GM23338 (cell line): ENCODE measurements at regions not wholly inside any gene's neighbourhood (a gene's known extent, or its start where the extent isn't known, plus 50 kb on each side); places are given as distances from the start of the nearest gene placed in this dataset.

Experiments
- ATAC-seq: fragments of 200-7000 bp; cut with Tn5 transposase; 3 replicates; pipeline ENCODE4 v1.9.1; 2020
- DNase-seq: peaks from one replicate; pipeline ENCODE4 v3.0.0-alpha.2; 2015; ENCODE audit warnings: low spot score
- H2AFZ ChIP-seq: fragments of 200-600 bp; sonication (generic); 2 replicates; pipeline ENCODE4 v1.8.0; 2016; ENCODE audit warnings: antibody characterized with exemption, mild to moderate bottlenecking, moderate library complexity
- H3F3A ChIP-seq: fragments of 200-600 bp; sonication (generic); replicated peaks from 2 replicates; pipeline ENCODE4 v1.8.0; 2017; ENCODE audit warnings: antibody characterized with exemption, mixed run types, low read depth
- H3K27ac ChIP-seq: fragments of 200-600 bp; sonication (generic); 2 replicates; pipeline ENCODE4 v1.6.1; 2016; ENCODE audit warnings: low read depth
- H3K27me3 ChIP-seq: fragments of 200-600 bp; sonication (generic); 2 replicates; pipeline ENCODE4 v1.8.0; 2016; ENCODE audit warnings: mild to moderate bottlenecking, mixed run types, moderate library complexity; ENCODE audit not compliant: insufficient read depth
- H3K36me3 ChIP-seq: fragments of 200-600 bp; sonication (generic); 2 replicates; pipeline ENCODE4 v1.8.0; 2016; ENCODE audit warnings: mild to moderate bottlenecking; ENCODE audit not compliant: insufficient read depth
- H3K4me1 ChIP-seq: fragments of 200-600 bp; sonication (generic); 2 replicates; pipeline ENCODE4 v1.8.0; 2016; ENCODE audit warnings: mild to moderate bottlenecking, moderate library complexity; ENCODE audit not compliant: insufficient read depth
- H3K4me2 ChIP-seq: fragments of 200-600 bp; sonication (generic); 2 replicates; pipeline ENCODE4 v1.7.1; 2017; ENCODE audit warnings: mixed run types
- H3K4me3 ChIP-seq: fragments of 200-600 bp; sonication (generic); 2 replicates; pipeline ENCODE4 v1.6.1; 2016; ENCODE audit warnings: mixed run types
- H3K79me2 ChIP-seq: fragments of 200-600 bp; sonication (generic); replicated peaks from 2 replicates; pipeline ENCODE4 v1.8.0; 2017; ENCODE audit warnings: mild to moderate bottlenecking; ENCODE audit not compliant: insufficient read depth
- H3K9me2 ChIP-seq: fragments of 200-600 bp; sonication (generic); 2 replicates; pipeline ENCODE4 v1.8.0; 2017; ENCODE audit not compliant: insufficient read depth
- H4K20me1 ChIP-seq: fragments of 200-600 bp; sonication (generic); replicated peaks from 2 replicates; pipeline ENCODE4 v1.8.0; 2017; ENCODE audit warnings: mild to moderate bottlenecking; ENCODE audit not compliant: insufficient read depth
- H3K27ac Mint-ChIP-seq: 2 replicates; pipeline ENCODE4 v1.8.0; 2020; ENCODE audit warnings: inconsistent platforms, mild to moderate bottlenecking, moderate library complexity, mixed read lengths
- H3K27me3 Mint-ChIP-seq: 3 replicates; pipeline ENCODE4 v1.8.0; 2022; ENCODE audit warnings: low read depth, mild to moderate bottlenecking, moderate library complexity, mixed read lengths, inconsistent platforms; ENCODE audit not compliant: insufficient read depth, poor library complexity
- H3K36me3 Mint-ChIP-seq: 3 replicates; pipeline ENCODE4 v1.8.0; 2021; ENCODE audit warnings: low read depth, mild to moderate bottlenecking, inconsistent platforms, moderate library complexity, mixed read lengths
- H3K4me1 Mint-ChIP-seq: 3 replicates; pipeline ENCODE4 v1.8.0; 2020; ENCODE audit warnings: mild to moderate bottlenecking, inconsistent platforms, mixed read lengths
- H3K4me3 Mint-ChIP-seq: 3 replicates; pipeline ENCODE4 v1.8.0; 2021; ENCODE audit warnings: moderate library complexity, mild to moderate bottlenecking, inconsistent platforms, mixed read lengths
- H3K9me3 Mint-ChIP-seq: 3 replicates; pipeline ENCODE4 v1.8.0; 2020; ENCODE audit warnings: moderate library complexity, mild to moderate bottlenecking, inconsistent platforms, mixed read lengths
- CREB1 ChIP-seq: fragments of 250-450 bp; sonication (Bioruptor Pico); IDR thresholded peaks from 2 replicates; pipeline ENCODE4 v1.5.0; 2020; ENCODE audit warnings: low read depth, mild to moderate bottlenecking, moderate library complexity
- CTCF ChIP-seq, 2 experiments: fragments of 200-600 bp in 1 of 2; sonication (generic) in 1 of 2; conservative IDR thresholded peaks; 2 replicates each; pipeline versions ENCODE4 v1.5.1 to v1.6.1; 2016 to 2017; ENCODE audit warnings: antibody characterized with exemption in 2 of 2, low read depth in 2 of 2, mild to moderate bottlenecking in 2 of 2, moderate library complexity in 1 of 2
- NANOG ChIP-seq: IDR thresholded peaks from 2 replicates; pipeline ENCODE4 v1.6.1; 2016; ENCODE audit warnings: antibody characterized with exemption, borderline replicate concordance
- STAT1 ChIP-seq: IDR thresholded peaks from one replicate; pipeline ENCODE4 v1.6.1; 2016; ENCODE audit warnings: antibody characterized with exemption; ENCODE audit not compliant: unreplicated experiment

GRCh38 chr2:6771634-6772611 lies 93.8 kb downstream of the CMPK2 start:
- Histone ChIP-seq H3K79me2 (no peaks in the 10 kb centered on the region), H3K9me2 (no peaks in the 10 kb centered on the region), H2AFZ (peak overlapping the region; percentile 83), H3K27ac (no peak overlapping the region), H3K27me3 (no peaks in the 10 kb centered on the region), H3K4me1 (peaks cover 12% of the 10 kb centered on the region), H3K36me3 (no peaks in the 10 kb centered on the region), H3F3A (no peaks in the 10 kb centered on the region), H3K4me2 (peak overlapping the region; percentile 72; the same call in 1 of the 2 replicates), H3K4me3 (no peak overlapping the region), H4K20me1 (no peaks in the 10 kb centered on the region)
- Mint-ChIP-seq H3K27ac (no peak overlapping the region), H3K27me3 (peaks cover 5% of the 10 kb centered on the region), H3K36me3 (peaks cover 2% of the 10 kb centered on the region; the same call in 1 of the 3 replicates), H3K9me3 (peaks cover 36% of the 10 kb centered on the region), H3K4me1 (peaks cover 12% of the 10 kb centered on the region), H3K4me3 (no peak overlapping the region)
- peak; percentile 21 to 23; a peak in 2 of 4 replicates for TF ChIP-seq CTCF (conservative IDR thresholded peaks at IDR 0.05; ENCODE audit: low read depth in 2 of 2)
- TF ChIP-seq NANOG: no peak
- ATAC-seq: peak; percentile 55
- peak; percentile 58 for DNase-seq

GRCh38 chr2:6773007-6773693 lies 92.6 kb downstream of the CMPK2 start:
- TF ChIP-seq STAT1: no peak
- TF ChIP-seq CREB1 (CRISPR knock-in tag): no peak
- TF ChIP-seq CTCF (conservative IDR thresholded peaks at IDR 0.05; ENCODE audit: low read depth in 2 of 2): peak; percentile 93 to 94
- no peaks in the 10 kb centered on the region for H3F3A ChIP-seq
- no peak overlapping the region for H3K27ac ChIP-seq
- peaks cover 12% of the 10 kb centered on the region for H3K4me1 ChIP-seq
- no peaks in the 10 kb centered on the region for H3K79me2 ChIP-seq
- peaks cover 6% of the 10 kb centered on the region; the same call in 2 of the 3 replicates for H3K36me3 Mint-ChIP-seq
- peak overlapping the region; percentile 83 for H2AFZ ChIP-seq
- peak overlapping the region; percentile 43; the same call in 1 of the 2 replicates for H3K4me3 ChIP-seq
- H3K9me3 Mint-ChIP-seq: peaks cover 33% of the 10 kb centered on the region
- H3K9me2 ChIP-seq: no peaks in the 10 kb centered on the region
- H4K20me1 ChIP-seq: no peaks in the 10 kb centered on the region
- peak overlapping the region; percentile 72; the same call in 1 of the 2 replicates for H3K4me2 ChIP-seq
- peaks cover 12% of the 10 kb centered on the region for H3K4me1 Mint-ChIP-seq
- peak overlapping the region; percentile 50; the same call in 2 of the 3 replicates for H3K4me3 Mint-ChIP-seq
- no peaks in the 10 kb centered on the region for H3K27me3 ChIP-seq
- H3K27ac Mint-ChIP-seq: no peak overlapping the region
- DNase-seq: peak; percentile 88
- ATAC-seq: peak; percentile 97
- no peaks in the 10 kb centered on the region for H3K36me3 ChIP-seq
- peaks cover 5% of the 10 kb centered on the region for H3K27me3 Mint-ChIP-seq
